Muscle layer of duodenum (tissue), 2 donors: ENCODE measurements at regions not wholly inside any gene's neighbourhood (a gene's known extent, or its start where the extent isn't known, plus 50 kb on each side); places are given as distances from the start of the nearest gene placed in this dataset.

ENCODE experiments used
- H3K27ac ChIP-seq: one replicate; pipeline ENCODE4 v1.7.0; 2013; ENCODE audit warnings: mild to moderate bottlenecking, low read length
- H3K27me3 ChIP-seq: one replicate; pipeline ENCODE4 v1.7.0; 2013; ENCODE audit warnings: low read depth, mild to moderate bottlenecking, control low read depth, low read length
- H3K36me3 ChIP-seq, 2 donors: one replicate each; pipeline ENCODE4 v1.7.0; 2013; ENCODE audit warnings: low read length in 2 of 2, control low read depth in 1 of 2, mild to moderate bottlenecking in 1 of 2; ENCODE audit not compliant: insufficient read depth in 2 of 2, control insufficient read depth in 1 of 2
- H3K4me1 ChIP-seq, 2 donors: one replicate each; pipeline ENCODE4 v1.7.0; 2013; ENCODE audit warnings: low read length in 2 of 2, mild to moderate bottlenecking in 2 of 2, control low read depth in 1 of 2, moderate library complexity in 1 of 2; ENCODE audit not compliant: insufficient read depth in 2 of 2, control insufficient read depth in 1 of 2
- H3K4me3 ChIP-seq, 2 donors: one replicate each; pipeline ENCODE4 v1.7.0; 2013; ENCODE audit warnings: low read length in 2 of 2, low read depth in 1 of 2, mild to moderate bottlenecking in 1 of 2
- H3K9me3 ChIP-seq, 2 donors: one replicate each; pipeline ENCODE4 v1.7.0; 2013; ENCODE audit warnings: low read length in 2 of 2, control low read depth in 1 of 2, mild to moderate bottlenecking in 1 of 2; ENCODE audit not compliant: control insufficient read depth in 1 of 2
- donor health status: healthy.

DNA sequence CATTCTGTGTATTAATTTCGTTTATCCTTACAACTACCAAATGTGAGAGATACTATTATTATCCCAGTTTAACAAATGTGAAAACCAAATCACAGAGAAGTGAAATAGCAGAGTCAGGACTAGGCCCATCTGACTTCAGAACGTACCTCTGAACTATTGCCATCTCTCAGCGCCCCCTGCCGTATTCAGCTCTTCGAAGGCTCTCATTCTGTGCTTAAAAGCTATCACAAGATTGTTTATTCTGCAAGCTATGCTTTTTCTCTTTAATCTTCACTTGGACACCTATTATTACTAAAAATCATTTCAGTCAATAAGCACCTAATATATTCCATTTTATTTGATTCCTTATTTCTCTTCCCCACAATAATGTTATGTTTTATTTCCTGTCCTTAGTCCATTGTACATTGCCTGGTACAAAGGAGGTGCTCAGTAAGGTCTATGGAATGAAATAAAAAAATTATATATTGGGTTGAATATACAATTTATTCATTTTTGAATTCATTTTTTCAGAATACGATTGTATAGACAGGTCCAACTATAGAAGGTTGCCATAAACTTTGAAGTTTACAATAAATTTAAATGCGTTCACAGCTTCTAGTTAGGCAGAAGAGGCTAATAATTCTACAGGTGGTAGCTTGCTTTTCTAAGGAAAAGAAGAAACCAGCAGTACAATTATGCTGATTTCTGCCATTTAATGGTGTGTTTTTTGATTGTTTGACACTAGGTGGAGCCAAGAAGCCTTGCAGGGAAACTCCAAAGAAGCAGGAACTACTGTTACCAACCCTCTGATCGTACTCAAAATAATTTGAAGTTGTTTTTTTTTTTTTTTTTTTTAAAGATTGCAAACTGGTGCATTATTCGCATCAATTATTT lies 202.2 kb upstream of the DMRTA1 start:
- H3K27ac ChIP-seq = no peak overlapping the region
- no peaks in the 10 kb centered on the region for H3K9me3 ChIP-seq
- H3K36me3 ChIP-seq = no peaks in the 10 kb centered on the region
- no peaks in the 10 kb centered on the region for H3K27me3 ChIP-seq
- no peak overlapping the region for H3K4me3 ChIP-seq
- no peaks in the 10 kb centered on the region for H3K4me1 ChIP-seq

DNA sequence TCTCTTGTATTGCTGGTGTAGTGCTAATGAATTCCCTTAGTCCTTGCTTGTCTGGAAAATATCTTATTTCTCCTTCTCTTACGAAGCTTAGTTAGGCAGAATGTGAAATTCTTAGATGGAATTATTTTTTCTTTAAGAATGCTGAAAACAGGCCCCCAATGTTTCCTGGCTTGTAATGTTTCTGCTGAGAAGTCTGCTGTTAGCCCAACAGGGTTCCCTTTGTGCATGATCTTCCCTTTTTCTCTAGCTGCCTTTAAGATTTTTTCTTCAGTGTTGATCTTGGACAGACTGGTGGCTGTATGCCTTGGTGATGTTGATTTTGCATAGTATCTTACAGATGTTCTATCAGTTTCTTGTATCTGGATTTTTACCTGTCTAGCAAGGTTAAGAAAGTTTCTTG lies 191.3 kb upstream of the DMRTA1 start:
- no peak overlapping the region for H3K4me3 ChIP-seq
- H3K36me3 ChIP-seq = no peaks in the 10 kb centered on the region
- H3K27ac ChIP-seq = no peak overlapping the region
- peaks cover 10 to 25% of the 10 kb centered on the region in 2 donors for H3K9me3 ChIP-seq
- H3K4me1 ChIP-seq = no peaks in the 10 kb centered on the region
- H3K27me3 ChIP-seq = no peaks in the 10 kb centered on the region

GRCh38 chr9:22256381-22256780 lies 190.2 kb upstream of the DMRTA1 start:
- H3K4me1 ChIP-seq = no peaks in the 10 kb centered on the region
- H3K9me3 ChIP-seq = peaks cover 7 to 15% of the 10 kb centered on the region in 2 donors
- H3K4me3 ChIP-seq = no peak overlapping the region
- no peak overlapping the region for H3K27ac ChIP-seq
- H3K27me3 ChIP-seq = no peaks in the 10 kb centered on the region
- H3K36me3 ChIP-seq = no peaks in the 10 kb centered on the region

DNA sequence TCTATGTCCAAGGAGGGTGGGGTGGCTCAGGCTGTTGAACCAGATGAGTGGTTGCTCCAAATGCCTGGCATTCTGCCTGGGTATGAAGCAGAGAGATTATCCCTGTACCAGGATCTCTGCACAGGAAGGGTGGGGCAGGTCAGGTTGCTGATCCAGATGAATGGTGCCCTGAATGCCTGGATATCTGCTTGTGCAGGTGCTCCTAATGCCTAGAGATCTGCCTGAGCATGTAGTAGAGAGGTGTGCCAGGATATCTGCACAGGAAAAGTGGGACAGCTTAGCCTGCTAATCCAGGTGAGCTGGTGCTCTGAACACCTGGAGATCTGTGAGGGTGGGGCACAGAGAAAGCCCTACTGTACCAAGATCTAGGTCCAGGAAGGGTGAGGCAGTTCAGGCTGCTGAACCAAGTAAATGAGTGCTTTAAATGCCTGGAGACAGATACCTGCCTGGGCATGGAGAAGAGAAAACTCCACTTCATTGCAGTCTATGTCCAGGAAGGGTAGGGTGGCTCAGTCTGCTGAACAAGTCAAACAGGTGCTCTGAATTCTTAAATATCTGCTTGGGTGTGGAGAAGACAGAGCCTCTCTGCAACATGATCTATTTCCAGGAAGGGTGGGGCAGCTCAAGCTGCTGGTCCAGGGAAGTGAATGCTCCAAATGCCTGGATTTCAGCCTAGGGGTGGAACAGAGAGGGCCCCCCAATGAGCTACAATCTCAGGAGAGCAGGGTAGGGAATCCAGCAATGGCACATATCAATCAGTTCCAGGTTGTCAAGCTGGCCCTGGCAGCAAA lies 189.4 kb upstream of the DMRTA1 start:
- Histone ChIP-seq H3K27ac (no peak overlapping the region), H3K36me3 (no peaks in the 10 kb centered on the region), H3K9me3 (peaks cover 4 to 7% of the 10 kb centered on the region in 2 donors), H3K4me3 (no peak overlapping the region), H3K27me3 (no peaks in the 10 kb centered on the region), H3K4me1 (no peaks in the 10 kb centered on the region)

- Histone ChIP-seq H3K27me3 (no peaks in the 10 kb centered on the region), H3K4me3 (no peak overlapping the region), H3K9me3 (peaks cover 3 to 16% of the 10 kb centered on the region in 2 donors), H3K4me1 (no peaks in the 10 kb centered on the region), H3K36me3 (no peaks in the 10 kb centered on the region), H3K27ac (no peak overlapping the region)
Observed at GRCh38 chr9:22265038-22265437, 181.6 kb upstream of the DMRTA1 start.

- H3K4me3 ChIP-seq = no peak overlapping the region
- no peaks in the 10 kb centered on the region for H3K4me1 ChIP-seq
- peaks cover 3 to 16% of the 10 kb centered on the region in 2 donors for H3K9me3 ChIP-seq
- H3K36me3 ChIP-seq = no peaks in the 10 kb centered on the region
- H3K27me3 ChIP-seq = no peaks in the 10 kb centered on the region
- H3K27ac ChIP-seq = no peak overlapping the region
Observed at GRCh38 chr9:22265534-22265933, 181.1 kb upstream of the DMRTA1 start.

DNA sequence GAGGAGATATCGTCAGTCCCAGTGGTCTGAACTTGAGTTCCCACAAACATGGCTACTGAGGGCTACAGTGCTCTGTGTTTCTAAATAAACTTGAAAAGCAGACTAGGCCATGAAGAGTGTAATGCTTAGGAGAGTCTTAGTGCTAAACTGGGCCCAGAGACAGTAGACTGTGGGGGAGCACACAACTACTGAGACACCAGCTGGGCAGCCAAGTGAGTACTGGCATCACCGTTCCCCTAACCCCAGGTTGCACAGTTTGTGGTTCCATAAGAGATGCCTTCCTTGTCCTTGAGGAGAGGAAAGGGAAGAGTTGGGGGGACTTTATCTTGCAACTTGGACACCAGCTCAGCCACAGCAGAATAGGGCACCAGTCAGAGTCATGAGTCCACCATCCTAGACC lies 172.1 kb upstream of the DMRTA1 start:
- H3K27ac ChIP-seq = no peak overlapping the region
- no peak overlapping the region for H3K4me3 ChIP-seq
- no peaks in the 10 kb centered on the region for H3K9me3 ChIP-seq

GRCh38 chr9:22278426-22278825 lies 168.2 kb upstream of the DMRTA1 start:
- Histone ChIP-seq H3K9me3 (no peaks in the 10 kb centered on the region), H3K4me3 (no peak overlapping the region), H3K27ac (no peak overlapping the region), H3K4me1 (no peaks in the 10 kb centered on the region), H3K27me3 (no peaks in the 10 kb centered on the region), H3K36me3 (no peaks in the 10 kb centered on the region)

More for the DNA sequence above, 172.1 kb upstream of the DMRTA1 start:
- H3K36me3 ChIP-seq = no peaks in the 10 kb centered on the region
- no peaks in the 10 kb centered on the region for H3K27me3 ChIP-seq
- no peaks in the 10 kb centered on the region for H3K4me1 ChIP-seq

- Histone ChIP-seq H3K9me3 (no peaks in the 10 kb centered on the region), H3K27me3 (no peaks in the 10 kb centered on the region), H3K4me3 (no peak overlapping the region), H3K27ac (no peak overlapping the region), H3K36me3 (no peaks in the 10 kb centered on the region), H3K4me1 (no peaks in the 10 kb centered on the region)
Observed at GRCh38 chr9:22279636-22280035, 167.0 kb upstream of the DMRTA1 start.

GRCh38 chr9:22285066-22285465 lies 161.6 kb upstream of the DMRTA1 start:
- Histone ChIP-seq H3K4me3 (no peak overlapping the region), H3K27ac (no peak overlapping the region), H3K9me3 (no peaks in the 10 kb centered on the region), H3K4me1 (no peaks in the 10 kb centered on the region), H3K36me3 (no peaks in the 10 kb centered on the region), H3K27me3 (no peaks in the 10 kb centered on the region)

GRCh38 chr9:22286661-22287060 lies 160.0 kb upstream of the DMRTA1 start:
- Histone ChIP-seq H3K9me3 (no peaks in the 10 kb centered on the region), H3K27ac (no peak overlapping the region), H3K4me1 (no peaks in the 10 kb centered on the region)

More at GRCh38 chr9:22286661-22287060, 160.0 kb upstream of the DMRTA1 start:
- no peak overlapping the region for H3K4me3 ChIP-seq
- H3K27me3 ChIP-seq = no peaks in the 10 kb centered on the region
- H3K36me3 ChIP-seq = no peaks in the 10 kb centered on the region
